Mesendoderm (in vitro differentiated cells): ENCODE measurements at regions not wholly inside any gene's neighbourhood (a gene's known extent, or its start where the extent isn't known, plus 50 kb on each side); places are given as distances from the start of the nearest gene placed in this dataset.

Source experiments
- DNase-seq: peaks from one replicate; pipeline ENCODE4 v3.0.0; 2013
- H2AK5ac ChIP-seq: 2 replicates; pipeline ENCODE4 v1.6.1; 2013; ENCODE audit warnings: low read length, inconsistent platforms
- H2BK120ac ChIP-seq: 2 replicates; pipeline ENCODE4 v1.6.1; 2013; ENCODE audit warnings: low read depth, mild to moderate bottlenecking, low read length, moderate library complexity, mixed read lengths
- H2BK15ac ChIP-seq: replicated peaks from 2 replicates; pipeline ENCODE4 v1.6.1; 2013; ENCODE audit warnings: low read depth, mild to moderate bottlenecking, moderate library complexity
- H2BK5ac ChIP-seq: 2 replicates; pipeline ENCODE4 v1.6.1; 2013; ENCODE audit warnings: low read length, inconsistent platforms
- H3K18ac ChIP-seq: 2 replicates; pipeline ENCODE4 v1.6.1; 2013; ENCODE audit warnings: mild to moderate bottlenecking, low read length, mixed read lengths
- H3K23ac ChIP-seq: one replicate; pipeline ENCODE4 v1.6.1; 2013; ENCODE audit warnings: low read length
- H3K27ac ChIP-seq: 2 replicates; pipeline ENCODE4 v1.5.1; 2013; ENCODE audit warnings: low read depth, mild to moderate bottlenecking, inconsistent platforms, low read length, moderate library complexity
- H3K27me3 ChIP-seq: 2 replicates; pipeline ENCODE4 v1.6.1; 2013; ENCODE audit warnings: low read length, control low read depth, mild to moderate bottlenecking, inconsistent platforms; ENCODE audit not compliant: insufficient read depth, poor library complexity
- H3K36me3 ChIP-seq: 2 replicates; pipeline ENCODE4 v1.6.1; 2013; ENCODE audit warnings: low read length, inconsistent platforms; ENCODE audit not compliant: control insufficient read depth, insufficient read depth
- H3K4ac ChIP-seq: one replicate; pipeline ENCODE4 v1.6.1; 2013; ENCODE audit warnings: low read depth, mild to moderate bottlenecking, low read length, moderate library complexity
- H3K4me1 ChIP-seq: 2 replicates; pipeline ENCODE4 v1.6.1; 2013; ENCODE audit warnings: low read depth, low read length, inconsistent platforms; ENCODE audit not compliant: control insufficient read depth
- H3K4me2 ChIP-seq: 2 replicates; pipeline ENCODE4 v1.6.1; 2013; ENCODE audit warnings: low read length
- H3K4me3 ChIP-seq: 2 replicates; pipeline ENCODE4 v1.5.1; 2013; ENCODE audit warnings: mild to moderate bottlenecking, low read length
- H3K56ac ChIP-seq: one replicate; pipeline ENCODE4 v1.6.1; 2013; ENCODE audit warnings: low read length
- H3K79me1 ChIP-seq: 2 replicates; pipeline ENCODE4 v1.6.1; 2013; ENCODE audit warnings: low read length, inconsistent platforms
- H3K79me2 ChIP-seq: 2 replicates; pipeline ENCODE4 v1.6.1; 2013; ENCODE audit warnings: mild to moderate bottlenecking, low read length; ENCODE audit not compliant: control insufficient read depth, insufficient read depth
- H3K9ac ChIP-seq: 2 replicates; pipeline ENCODE4 v1.6.1; 2013; ENCODE audit warnings: low read length, inconsistent platforms
- H4K5ac ChIP-seq: one replicate; pipeline ENCODE4 v1.6.1; 2013; ENCODE audit warnings: low read length
- H4K8ac ChIP-seq: one replicate; pipeline ENCODE4 v1.6.1; 2013; ENCODE audit warnings: low read depth, mild to moderate bottlenecking, control low read depth, low read length, moderate library complexity
- WGBS: extraction: QIAGEN DNeasy Blood & Tissue Kit; methylation state at CpG from one replicate; pipeline ENCODE4 v1.1.7; 2013; ENCODE audit warnings: low lambda C conversion rate, missing lambda C conversion rate; ENCODE audit not compliant: insufficient coverage; ENCODE audit errors: extremely low coverage; 5-methylcytosine and 5-hydroxymethylcytosine counted together

GRCh38 chr12:63313139-63313538 is 162.1 kb upstream of the AVPR1A start:
- H2BK5ac ChIP-seq, result no peak overlapping the region
- no peak overlapping the region for H4K5ac ChIP-seq
- no peaks in the 10 kb centered on the region for H3K79me1 ChIP-seq
- H2BK120ac ChIP-seq, result no peak overlapping the region
- no peak overlapping the region for H4K8ac ChIP-seq
- H3K27me3 ChIP-seq, result no peaks in the 10 kb centered on the region
- no peak overlapping the region for H3K4me2 ChIP-seq
- DNase-seq, result no peak
- H3K4ac ChIP-seq, result no peak overlapping the region
- no peaks in the 10 kb centered on the region for H3K79me2 ChIP-seq
- H3K4me3 ChIP-seq, result no peak overlapping the region
- H3K56ac ChIP-seq, result no peak overlapping the region
- H2AK5ac ChIP-seq, result no peak overlapping the region
- H3K18ac ChIP-seq, result no peak overlapping the region
- no peak overlapping the region for H3K9ac ChIP-seq
- H2BK15ac ChIP-seq, result no peak overlapping the region
- no peak overlapping the region for H3K27ac ChIP-seq
- no CpG with 5 or more reads among the region's 3 CpGs for WGBS
- H3K36me3 ChIP-seq, result no peaks in the 10 kb centered on the region
- H3K23ac ChIP-seq, result no peak overlapping the region
- H3K4me1 ChIP-seq, result no peaks in the 10 kb centered on the region

GRCh38 chr12:63308671-63309070 is 157.7 kb upstream of the AVPR1A start:
- H2BK120ac ChIP-seq, result no peak overlapping the region
- H2AK5ac ChIP-seq, result no peak overlapping the region
- no peak overlapping the region for H3K4ac ChIP-seq
- no peaks in the 10 kb centered on the region for H3K4me1 ChIP-seq
- no peak overlapping the region for H3K56ac ChIP-seq
- DNase-seq, result no peak
- no peak overlapping the region for H4K8ac ChIP-seq
- no peak overlapping the region for H3K23ac ChIP-seq
- no peak overlapping the region for H3K4me2 ChIP-seq
- no peak overlapping the region for H4K5ac ChIP-seq
- H3K4me3 ChIP-seq, result no peak overlapping the region
- H3K27ac ChIP-seq, result no peak overlapping the region
- no CpG with 5 or more reads among the region's 3 CpGs for WGBS
- H3K18ac ChIP-seq, result no peak overlapping the region
- H2BK5ac ChIP-seq, result no peak overlapping the region
- H3K79me1 ChIP-seq, result no peaks in the 10 kb centered on the region
- H3K9ac ChIP-seq, result no peak overlapping the region
- H3K79me2 ChIP-seq, result no peaks in the 10 kb centered on the region
- H3K36me3 ChIP-seq, result no peaks in the 10 kb centered on the region
- no peak overlapping the region for H2BK15ac ChIP-seq
- H3K27me3 ChIP-seq, result no peaks in the 10 kb centered on the region

- H3K4me3 ChIP-seq, result no peak overlapping the region
These were observed 156.8 kb upstream of the AVPR1A start for GRCh38 chr12:63307849-63308248.

GRCh38 chr12:63305901-63306875 is 155.2 kb upstream of the AVPR1A start:
- no peak overlapping the region for H2AK5ac ChIP-seq

More at GRCh38 chr12:63307849-63308248, 156.8 kb upstream of the AVPR1A start:
- DNase-seq, result no peak
- no CpG with 5 or more reads among the region's 8 CpGs for WGBS
- Histone ChIP-seq H2BK120ac (no peak overlapping the region), H4K5ac (no peak overlapping the region), H2BK15ac (no peak overlapping the region), H2AK5ac (no peak overlapping the region), H3K56ac (no peak overlapping the region), H3K23ac (no peak overlapping the region), H3K79me1 (no peaks in the 10 kb centered on the region), H3K36me3 (no peaks in the 10 kb centered on the region), H3K4me2 (no peak overlapping the region), H3K4me1 (no peaks in the 10 kb centered on the region), H4K8ac (no peak overlapping the region), H3K4ac (no peak overlapping the region), H3K27me3 (no peaks in the 10 kb centered on the region), H3K27ac (no peak overlapping the region), H3K18ac (no peak overlapping the region), H2BK5ac (no peak overlapping the region), H3K79me2 (no peaks in the 10 kb centered on the region), H3K9ac (no peak overlapping the region)

GRCh38 chr12:63304887-63305316 is 153.9 kb upstream of the AVPR1A start:
- Histone ChIP-seq H2BK15ac (no peak overlapping the region), H3K4me1 (peaks cover 5% of the 10 kb centered on the region), H3K79me1 (no peaks in the 10 kb centered on the region), H3K27ac (no peak overlapping the region), H2BK5ac (no peak overlapping the region), H3K18ac (peak overlapping the region; percentile 51), H3K4ac (no peak overlapping the region), H3K4me3 (no peak overlapping the region), H2BK120ac (no peak overlapping the region), H3K9ac (no peak overlapping the region), H4K8ac (no peak overlapping the region), H3K4me2 (no peak overlapping the region), H3K56ac (no peak overlapping the region), H3K36me3 (no peaks in the 10 kb centered on the region), H3K79me2 (no peaks in the 10 kb centered on the region), H2AK5ac (no peak overlapping the region), H3K27me3 (no peaks in the 10 kb centered on the region), H4K5ac (no peak overlapping the region), H3K23ac (no peak overlapping the region)
- DNase-seq, result no peak
- WGBS, result 100% methylated on average over 1 of the region's 5 CpGs

More at GRCh38 chr12:63305901-63306875, 155.2 kb upstream of the AVPR1A start:
- H3K36me3 ChIP-seq, result no peaks in the 10 kb centered on the region
- no peaks in the 10 kb centered on the region for H3K79me2 ChIP-seq
- H3K4me1 ChIP-seq, result peaks cover 5% of the 10 kb centered on the region
- no peak for DNase-seq
- no peak overlapping the region for H4K8ac ChIP-seq
- no peak overlapping the region for H3K27ac ChIP-seq
- no peak overlapping the region for H2BK5ac ChIP-seq
- H3K79me1 ChIP-seq, result no peaks in the 10 kb centered on the region
- H3K23ac ChIP-seq, result no peak overlapping the region
- H4K5ac ChIP-seq, result no peak overlapping the region
- no peak overlapping the region for H3K4ac ChIP-seq
- no peak overlapping the region for H3K9ac ChIP-seq
- no peaks in the 10 kb centered on the region for H3K27me3 ChIP-seq
- no peak overlapping the region for H2BK15ac ChIP-seq
- no peak overlapping the region for H3K18ac ChIP-seq
- no peak overlapping the region for H3K4me2 ChIP-seq
- no peak overlapping the region for H2BK120ac ChIP-seq
- no peak overlapping the region for H3K56ac ChIP-seq
- no CpG with 5 or more reads among the region's 14 CpGs for WGBS
- no peak overlapping the region for H3K4me3 ChIP-seq
